Endodermal cell (in vitro differentiated cells): ENCODE measurements at regions not wholly inside any gene's neighbourhood (a gene's known extent, or its start where the extent isn't known, plus 50 kb on each side); places are given as distances from the start of the nearest gene placed in this dataset.

Experiments
- DNase-seq: peaks from one replicate; pipeline ENCODE4 v3.0.0-alpha.2; 2017
- H3K27ac ChIP-seq: 2 replicates; pipeline ENCODE4 v1.5.1; 2013; ENCODE audit warnings: mild to moderate bottlenecking, low read depth, low read length, moderate library complexity
- H3K27me3 ChIP-seq: 2 replicates; pipeline ENCODE4 v1.6.1; 2013; ENCODE audit warnings: mild to moderate bottlenecking, low read length, moderate library complexity; ENCODE audit not compliant: insufficient read depth, control insufficient read depth, poor library complexity, severe bottlenecking
- H3K36me3 ChIP-seq: 2 replicates; pipeline ENCODE4 v1.7.0; 2013; ENCODE audit warnings: mild to moderate bottlenecking, low read length, moderate library complexity; ENCODE audit not compliant: control insufficient read depth, insufficient read depth
- H3K4me1 ChIP-seq: one replicate; pipeline ENCODE4 v1.7.0; 2013; ENCODE audit warnings: low read length; ENCODE audit not compliant: control insufficient read depth, insufficient read depth
- H3K4me3 ChIP-seq: 2 replicates; pipeline ENCODE4 v1.5.1; 2013; ENCODE audit warnings: mild to moderate bottlenecking, low read length, moderate library complexity
- H3K9ac ChIP-seq: 2 replicates; pipeline ENCODE4 v1.6.1; 2013; ENCODE audit warnings: mild to moderate bottlenecking, low read length, moderate library complexity; ENCODE audit not compliant: poor library complexity, severe bottlenecking; ENCODE audit errors: extremely low read depth
- H3K9me3 ChIP-seq: 2 replicates; pipeline ENCODE4 v1.6.1; 2013; ENCODE audit warnings: mild to moderate bottlenecking, low read length, moderate library complexity; ENCODE audit not compliant: control insufficient read depth
- H3K27ac Mint-ChIP-seq: 2 replicates; pipeline ENCODE4 v1.8.0; 2020; ENCODE audit warnings: mixed read lengths
- H3K27me3 Mint-ChIP-seq: 2 replicates; pipeline ENCODE4 v1.8.0; 2021; ENCODE audit warnings: mild to moderate bottlenecking, mixed read lengths; ENCODE audit not compliant: insufficient read depth
- H3K36me3 Mint-ChIP-seq: 2 replicates; pipeline ENCODE4 v1.8.0; 2020; ENCODE audit warnings: low read depth, mixed read lengths
- H3K4me1 Mint-ChIP-seq: 2 replicates; pipeline ENCODE4 v1.8.0; 2020; ENCODE audit warnings: mixed read lengths
- H3K4me3 Mint-ChIP-seq: 2 replicates; pipeline ENCODE4 v1.8.0; 2020; ENCODE audit warnings: mild to moderate bottlenecking, moderate library complexity, mixed read lengths
- H3K9me3 Mint-ChIP-seq: 2 replicates; pipeline ENCODE4 v1.8.0; 2020; ENCODE audit warnings: mild to moderate bottlenecking, mixed read lengths
- WGBS, 2 experiments: methylation state at CpG; one replicate each; pipeline versions ENCODE4 v1.1.5 to v1.1.7; 2013; ENCODE audit warnings: missing lambda C conversion rate in 2 of 2, mixed read lengths in 1 of 2; ENCODE audit not compliant: insufficient coverage in 1 of 2, insufficient read length in 1 of 2; 5-methylcytosine and 5-hydroxymethylcytosine counted together
- TF ChIP-seq, protein P1 (sequence below): fragments of 200-600 bp; sonication (generic); conservative IDR thresholded peaks from 2 replicates; pipeline ENCODE4 v1.5.0; 2021; ENCODE audit warnings: antibody characterized with exemption, mild to moderate bottlenecking

DNA sequence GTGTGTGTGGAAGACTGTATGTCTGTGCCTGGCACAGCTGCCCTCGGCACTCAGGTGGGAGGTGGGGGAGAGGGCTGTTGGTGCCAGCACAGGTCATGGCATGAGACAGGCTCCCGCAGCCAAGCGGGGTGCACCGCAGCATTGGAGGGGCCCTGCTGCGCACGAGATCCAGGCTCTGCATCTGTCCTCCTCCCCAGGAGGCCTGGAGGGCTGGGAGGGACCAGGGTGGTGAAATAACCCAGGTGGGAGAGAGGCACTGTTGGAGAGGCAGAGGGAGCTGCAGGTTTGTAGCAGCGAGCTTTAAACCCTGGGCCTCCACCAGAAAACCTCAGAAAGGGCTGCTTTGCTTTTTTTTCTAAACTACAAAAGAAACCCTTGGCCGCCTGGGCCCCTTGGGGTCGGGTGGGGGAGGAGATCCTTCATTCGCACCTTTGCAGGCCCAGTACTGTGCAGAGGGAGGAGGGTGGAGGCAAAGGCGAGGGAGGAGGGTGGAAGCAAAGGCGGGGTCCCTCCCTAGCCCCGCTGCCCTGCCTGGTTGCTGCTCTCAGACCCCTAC lies 241.7 kb downstream of the SEC14L1 start:
- no peaks in the 10 kb centered on the region for H3K9me3 Mint-ChIP-seq
- Histone ChIP-seq H3K27ac (peak overlapping the region; percentile 49), H3K9me3 (no peaks in the 10 kb centered on the region), H3K4me3 (no peak overlapping the region), H3K27me3 (no peaks in the 10 kb centered on the region), H3K36me3 (no peaks in the 10 kb centered on the region), H3K9ac (no peak overlapping the region), H3K4me1 (peaks cover 11% of the 10 kb centered on the region)
- H3K36me3 Mint-ChIP-seq: no peaks in the 10 kb centered on the region
- peaks cover 38% of the 10 kb centered on the region for H3K4me1 Mint-ChIP-seq
- 54 to 66% methylated on average over 4 to 12 of the region's 13 CpGs for WGBS, 2 experiments
- TF ChIP-seq, protein P1, sequence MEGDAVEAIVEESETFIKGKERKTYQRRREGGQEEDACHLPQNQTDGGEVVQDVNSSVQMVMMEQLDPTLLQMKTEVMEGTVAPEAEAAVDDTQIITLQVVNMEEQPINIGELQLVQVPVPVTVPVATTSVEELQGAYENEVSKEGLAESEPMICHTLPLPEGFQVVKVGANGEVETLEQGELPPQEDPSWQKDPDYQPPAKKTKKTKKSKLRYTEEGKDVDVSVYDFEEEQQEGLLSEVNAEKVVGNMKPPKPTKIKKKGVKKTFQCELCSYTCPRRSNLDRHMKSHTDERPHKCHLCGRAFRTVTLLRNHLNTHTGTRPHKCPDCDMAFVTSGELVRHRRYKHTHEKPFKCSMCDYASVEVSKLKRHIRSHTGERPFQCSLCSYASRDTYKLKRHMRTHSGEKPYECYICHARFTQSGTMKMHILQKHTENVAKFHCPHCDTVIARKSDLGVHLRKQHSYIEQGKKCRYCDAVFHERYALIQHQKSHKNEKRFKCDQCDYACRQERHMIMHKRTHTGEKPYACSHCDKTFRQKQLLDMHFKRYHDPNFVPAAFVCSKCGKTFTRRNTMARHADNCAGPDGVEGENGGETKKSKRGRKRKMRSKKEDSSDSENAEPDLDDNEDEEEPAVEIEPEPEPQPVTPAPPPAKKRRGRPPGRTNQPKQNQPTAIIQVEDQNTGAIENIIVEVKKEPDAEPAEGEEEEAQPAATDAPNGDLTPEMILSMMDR: no peak
- H3K27me3 Mint-ChIP-seq: no peaks in the 10 kb centered on the region
- peak overlapping the region; percentile 88 for H3K27ac Mint-ChIP-seq
- H3K4me3 Mint-ChIP-seq: no peak overlapping the region
- peak; percentile 80 for DNase-seq

DNA sequence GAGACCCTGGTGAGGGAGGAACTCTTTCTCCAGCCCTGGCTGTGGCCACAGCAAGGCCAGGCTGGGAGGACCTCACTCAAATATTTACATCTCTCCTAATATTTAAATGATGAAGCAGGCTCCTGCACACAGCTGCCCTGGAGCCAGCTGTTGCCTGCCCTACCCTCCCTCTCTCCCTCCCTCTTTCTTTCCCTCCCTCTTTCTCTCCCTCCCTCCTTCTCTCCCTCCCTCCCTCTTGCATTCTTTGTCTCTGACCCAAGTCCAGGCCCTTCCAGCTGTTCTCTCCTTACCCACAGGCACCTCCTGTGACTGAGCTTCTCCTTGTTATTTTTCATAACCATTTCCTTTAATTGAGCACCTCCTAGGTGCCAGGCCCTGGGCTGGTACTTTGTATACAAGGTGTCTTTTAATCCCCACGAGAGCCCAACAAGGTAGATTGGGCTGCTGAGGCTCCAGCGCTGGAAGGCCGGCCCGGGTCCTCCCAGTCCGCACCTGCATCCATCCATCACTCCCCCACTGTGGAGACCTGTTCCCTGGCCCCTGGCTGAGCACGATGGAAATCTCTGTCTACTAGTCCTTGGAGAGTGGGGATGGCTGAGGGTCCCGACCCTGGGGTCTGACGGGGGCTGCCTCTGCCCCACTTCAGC lies 242.3 kb downstream of the SEC14L1 start:
- TF ChIP-seq, protein P1: no peak
- Mint-ChIP-seq H3K9me3 (no peaks in the 10 kb centered on the region), H3K4me1 (peaks cover 40% of the 10 kb centered on the region), H3K36me3 (no peaks in the 10 kb centered on the region), H3K4me3 (no peak overlapping the region), H3K27me3 (no peaks in the 10 kb centered on the region), H3K27ac (no peak overlapping the region)
- H3K27ac ChIP-seq: no peak overlapping the region
- WGBS, 2 experiments: 90 to 100% methylated on average over 2 to 8 of the region's 8 CpGs
- no peaks in the 10 kb centered on the region for H3K36me3 ChIP-seq
- no peak for DNase-seq
- no peak overlapping the region for H3K9ac ChIP-seq
- peaks cover 11% of the 10 kb centered on the region for H3K4me1 ChIP-seq
- H3K9me3 ChIP-seq: no peaks in the 10 kb centered on the region
- H3K4me3 ChIP-seq: no peak overlapping the region
- H3K27me3 ChIP-seq: no peaks in the 10 kb centered on the region

DNA sequence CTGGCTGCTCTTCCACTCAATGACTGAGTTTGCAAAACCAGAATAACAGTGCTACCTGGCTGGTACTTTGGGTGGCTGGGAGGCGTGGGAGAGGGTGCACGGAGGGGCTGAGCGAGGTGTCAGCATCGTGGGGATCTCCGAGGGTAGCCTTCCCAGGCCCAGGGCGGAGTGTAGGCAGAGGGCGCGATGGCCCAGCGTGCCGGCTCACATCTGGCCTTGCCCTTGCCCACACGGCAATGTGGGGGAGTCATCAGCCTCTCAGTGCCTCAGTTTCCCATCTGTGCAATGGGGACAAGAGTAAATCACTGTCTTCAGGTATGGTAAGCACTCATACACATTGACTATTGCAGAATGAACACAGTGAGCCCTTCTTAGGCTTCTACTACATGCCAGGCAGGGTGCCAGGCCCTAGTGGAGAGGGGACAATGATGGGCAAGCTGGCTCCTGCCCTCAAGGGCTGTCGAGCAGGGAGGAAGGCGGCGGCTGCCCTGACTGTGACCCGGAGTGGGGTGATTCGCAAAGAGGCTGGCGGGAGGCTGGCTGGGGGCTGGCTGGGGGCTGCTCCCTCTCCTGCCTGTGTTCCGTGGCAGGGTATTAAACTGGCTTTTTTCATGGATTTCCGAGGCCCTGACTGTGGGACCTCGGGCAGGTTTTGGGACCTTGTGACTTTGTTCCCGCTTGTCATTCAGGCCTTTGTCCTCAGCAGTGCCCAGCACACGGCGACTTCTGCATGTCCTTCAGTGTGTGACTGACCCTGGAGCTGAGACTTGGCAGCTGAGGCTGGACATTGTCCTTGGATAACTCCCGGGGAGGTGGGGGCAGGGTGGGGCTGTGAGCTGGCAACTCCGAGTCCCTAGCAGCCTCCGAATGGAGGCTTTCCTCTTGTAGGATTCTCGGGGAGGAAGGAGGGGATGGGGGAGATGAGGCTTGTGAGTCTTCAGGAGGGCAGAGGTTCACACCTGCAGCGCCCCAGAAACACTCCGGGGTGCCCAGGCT lies 243.1 kb downstream of the SEC14L1 start:
- H3K27me3 ChIP-seq: no peaks in the 10 kb centered on the region
- Mint-ChIP-seq H3K4me1 (peaks cover 48% of the 10 kb centered on the region), H3K27ac (peak overlapping the region; percentile 64), H3K4me3 (no peak overlapping the region), H3K36me3 (no peaks in the 10 kb centered on the region), H3K9me3 (no peaks in the 10 kb centered on the region), H3K27me3 (no peaks in the 10 kb centered on the region)
- no peak overlapping the region for H3K9ac ChIP-seq
- WGBS, 2 experiments: 91% methylated on average over 25 to 29 of the region's 29 CpGs
- TF ChIP-seq, protein P1: no peak
- H3K27ac ChIP-seq: no peak overlapping the region
- no peak overlapping the region for H3K4me3 ChIP-seq
- no peaks in the 10 kb centered on the region for H3K9me3 ChIP-seq
- no peak for DNase-seq
- peaks cover 12% of the 10 kb centered on the region for H3K4me1 ChIP-seq
- H3K36me3 ChIP-seq: no peaks in the 10 kb centered on the region
